Kidney (tissue), 13 donors: ENCODE measurements at regions not wholly inside any gene's neighbourhood (a gene's known extent, or its start where the extent isn't known, plus 50 kb on each side); places are given as distances from the start of the nearest gene placed in this dataset.

Experiments
- DNase-seq, 5 donors: peaks; one replicate each; pipeline ENCODE4 v3.0.0-alpha.2; 2013 to 2020
- FAIRE-seq: peaks from 2 replicates; lab custom pipeline; 2012; peaks lifted over from hg19 to GRCh38; lab: Jason Lieb, UNC
- H3K27ac ChIP-seq, 2 donors: one replicate each; pipeline ENCODE4 v1.7.0; 2013; ENCODE audit warnings: low read depth in 2 of 2, low read length in 2 of 2, inconsistent platforms in 1 of 2
- H3K27me3 ChIP-seq: one replicate; pipeline ENCODE4 v1.7.1; 2013; ENCODE audit warnings: low read length, inconsistent platforms; ENCODE audit not compliant: control insufficient read depth, insufficient read depth
- H3K36me3 ChIP-seq, 3 donors: one replicate each; pipeline versions ENCODE4 v1.7.0 to v1.7.1; 2013; ENCODE audit warnings: low read length in 3 of 3, control low read depth in 1 of 3, inconsistent platforms in 1 of 3; ENCODE audit not compliant: insufficient read depth in 3 of 3, control insufficient read depth in 2 of 3
- H3K4me1 ChIP-seq, 3 donors: one replicate each; pipeline versions ENCODE4 v1.7.0 to v1.7.1; 2013; ENCODE audit warnings: low read length in 3 of 3, inconsistent platforms in 1 of 3, low read depth in 1 of 3; ENCODE audit not compliant: control insufficient read depth in 2 of 3, insufficient read depth in 2 of 3
- H3K4me3 ChIP-seq, 3 donors: one replicate each; pipeline versions ENCODE4 v1.7.0 to v1.8.1; 2013; ENCODE audit warnings: low read length in 3 of 3, control low read depth in 1 of 3, inconsistent platforms in 1 of 3
- H3K9ac ChIP-seq, 3 donors: one replicate each; pipeline versions ENCODE4 v1.7.0 to v1.7.1; 2013; ENCODE audit warnings: low read length in 3 of 3, control low read depth in 1 of 3, inconsistent platforms in 1 of 3
- H3K9me3 ChIP-seq, 3 donors: one replicate each; pipeline versions ENCODE4 v1.7.0 to v1.7.1; 2013; ENCODE audit warnings: low read length in 3 of 3, control low read depth in 1 of 3, inconsistent platforms in 1 of 3; ENCODE audit not compliant: control insufficient read depth in 2 of 3, insufficient read depth in 1 of 3
- intact Hi-C: fragments of 100-400 bp; cut with DNase I; formaldehyde crosslinking; loops from one replicate; pipeline ENCODE4 v1.11.1; 2022
- TF ChIP-seq, protein P1 (sequence below): IDR thresholded peaks from 3 replicates; pipeline ENCODE4 v1.5.1; 2012; ENCODE audit warnings: mild to moderate bottlenecking, moderate library complexity, borderline replicate concordance; ENCODE audit not compliant: insufficient read depth; ENCODE audit errors: extremely low read depth
- donor health status: control.
- donor health status: control.
- donor health status: control.
- donor health status: control.
- donor health status: control.
- donor health status: DM: yes; HTN: yes; CAD: no.
- donor health status: Normal renal cell carcinoma (clear cell type).

- TF ChIP-seq, protein P1, sequence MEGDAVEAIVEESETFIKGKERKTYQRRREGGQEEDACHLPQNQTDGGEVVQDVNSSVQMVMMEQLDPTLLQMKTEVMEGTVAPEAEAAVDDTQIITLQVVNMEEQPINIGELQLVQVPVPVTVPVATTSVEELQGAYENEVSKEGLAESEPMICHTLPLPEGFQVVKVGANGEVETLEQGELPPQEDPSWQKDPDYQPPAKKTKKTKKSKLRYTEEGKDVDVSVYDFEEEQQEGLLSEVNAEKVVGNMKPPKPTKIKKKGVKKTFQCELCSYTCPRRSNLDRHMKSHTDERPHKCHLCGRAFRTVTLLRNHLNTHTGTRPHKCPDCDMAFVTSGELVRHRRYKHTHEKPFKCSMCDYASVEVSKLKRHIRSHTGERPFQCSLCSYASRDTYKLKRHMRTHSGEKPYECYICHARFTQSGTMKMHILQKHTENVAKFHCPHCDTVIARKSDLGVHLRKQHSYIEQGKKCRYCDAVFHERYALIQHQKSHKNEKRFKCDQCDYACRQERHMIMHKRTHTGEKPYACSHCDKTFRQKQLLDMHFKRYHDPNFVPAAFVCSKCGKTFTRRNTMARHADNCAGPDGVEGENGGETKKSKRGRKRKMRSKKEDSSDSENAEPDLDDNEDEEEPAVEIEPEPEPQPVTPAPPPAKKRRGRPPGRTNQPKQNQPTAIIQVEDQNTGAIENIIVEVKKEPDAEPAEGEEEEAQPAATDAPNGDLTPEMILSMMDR, result no peak
- intact Hi-C loops, result no loop called here
- no peak for FAIRE-seq
- Histone ChIP-seq H3K9ac (no peak overlapping the region), H3K27ac (no peak overlapping the region), H3K36me3 (no peaks in the 10 kb centered on the region), H3K4me1 (no peaks in the 10 kb centered on the region), H3K27me3 (no peaks in the 10 kb centered on the region), H3K9me3 (no peaks in the 10 kb centered on the region), H3K4me3 (no peak overlapping the region)
- no peak for DNase-seq
Observed at GRCh38 chr2:105473011-105473410, 74.2 kb upstream of the FHL2 start.

DNA sequence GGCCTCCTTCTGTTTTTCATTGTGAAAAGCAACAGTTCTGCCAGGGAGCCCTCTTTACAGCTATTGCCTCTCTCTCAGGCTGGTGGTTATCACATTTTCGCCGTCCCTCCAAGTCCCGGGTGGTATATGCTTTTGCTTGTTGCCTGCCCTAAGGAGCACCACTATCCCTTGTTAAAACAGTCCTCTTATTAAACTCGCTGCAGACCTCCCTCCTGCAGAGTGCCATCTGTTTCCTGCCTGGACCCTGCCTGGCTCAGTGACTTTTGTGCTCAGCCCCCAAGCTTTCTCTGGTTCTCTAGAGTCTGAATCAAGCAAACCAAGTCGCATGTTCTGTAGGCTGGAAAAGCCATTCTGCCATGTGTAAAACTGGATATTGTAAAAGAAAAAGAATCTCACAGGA is 72.1 kb upstream of the FHL2 start:
- no peaks in the 10 kb centered on the region for H3K36me3 ChIP-seq
- H3K4me3 ChIP-seq, result no peak overlapping the region
- DNase-seq (no peak), FAIRE-seq (no peak)
- intact Hi-C loops, result no loop called here
- TF ChIP-seq, protein P1, result no peak
- no peaks in the 10 kb centered on the region for H3K9me3 ChIP-seq
- H3K27me3 ChIP-seq, result no peaks in the 10 kb centered on the region
- no peak overlapping the region for H3K9ac ChIP-seq
- H3K27ac ChIP-seq, result no peak overlapping the region
- H3K4me1 ChIP-seq, result no peaks in the 10 kb centered on the region

DNA sequence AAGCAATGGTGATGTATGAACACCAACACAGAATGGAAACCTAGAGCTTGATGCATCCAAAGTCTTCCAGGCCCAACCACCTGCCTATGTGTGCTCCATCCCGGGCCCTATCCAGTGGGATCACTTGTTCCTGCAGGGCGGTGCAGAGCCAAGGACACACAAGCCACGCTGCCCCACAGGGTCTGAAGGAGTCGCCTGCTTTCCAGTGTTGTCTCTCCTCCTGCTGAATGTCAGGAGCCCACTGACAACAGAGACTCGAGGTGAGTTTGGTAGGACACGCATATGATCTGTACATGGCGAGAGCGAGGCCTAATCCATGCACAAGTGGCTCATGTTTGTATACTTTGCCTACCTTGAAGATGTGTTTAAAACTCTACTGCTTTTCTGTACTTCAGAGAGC is 70.9 kb upstream of the FHL2 start:
- Histone ChIP-seq H3K4me3 (no peak overlapping the region), H3K9ac (no peak overlapping the region), H3K36me3 (no peaks in the 10 kb centered on the region), H3K27me3 (no peaks in the 10 kb centered on the region), H3K4me1 (no peaks in the 10 kb centered on the region), H3K9me3 (no peaks in the 10 kb centered on the region), H3K27ac (no peak overlapping the region)
- intact Hi-C loops, result no loop called here
- no peak for FAIRE-seq
- no peak for DNase-seq
- TF ChIP-seq, protein P1, result no peak

DNA sequence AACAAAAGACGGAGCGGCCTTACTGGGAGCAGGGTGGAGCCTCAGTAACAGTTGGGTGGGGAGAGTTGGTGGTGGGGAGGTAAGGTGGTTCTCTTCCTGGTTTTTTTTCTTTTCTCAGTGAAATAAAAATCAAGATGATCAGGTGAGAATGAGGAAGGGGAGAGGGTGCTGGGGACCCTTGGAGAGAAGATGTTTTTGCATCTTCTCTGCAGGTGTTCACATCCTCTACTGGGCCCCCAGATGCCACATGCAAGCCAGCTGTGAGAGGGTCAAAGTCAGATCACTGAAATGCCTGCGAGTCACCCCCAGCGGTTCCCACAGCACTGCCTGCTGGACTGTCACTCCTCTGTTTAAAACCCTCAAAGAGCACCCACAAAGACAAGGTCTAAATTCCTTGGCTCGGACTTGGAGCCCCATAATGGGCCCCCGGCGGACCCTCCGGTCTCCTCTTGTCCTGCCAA is 69.8 kb upstream of the FHL2 start:
- H3K4me1 ChIP-seq, result no peaks in the 10 kb centered on the region
- no peak overlapping the region for H3K27ac ChIP-seq
- H3K9ac ChIP-seq, result no peak overlapping the region
- FAIRE-seq (no peak), DNase-seq (no peak)
- no peaks in the 10 kb centered on the region for H3K27me3 ChIP-seq
- no peaks in the 10 kb centered on the region for H3K36me3 ChIP-seq
- intact Hi-C loops, result no loop called here
- H3K4me3 ChIP-seq, result no peak overlapping the region
- H3K9me3 ChIP-seq, result no peaks in the 10 kb centered on the region
- TF ChIP-seq, protein P1, result no peak
